ENCODE measurements at regions not wholly inside any gene's neighbourhood (a gene's known extent, or its start where the extent isn't known, plus 50 kb on each side); places are given as distances from the start of the nearest gene placed in this dataset.

GRCh38 chr13:61608138-61608537 is 192.5 kb upstream of the PCDH20 start:
- TF ChIP-seq CTCF (IDR thresholded peaks at IDR 0.05) (no peak), POLR2A (IDR thresholded peaks at IDR 0.05) (no peak)

Data from prostate gland (tissue), 2 donors.